K562 (cell line): ENCODE measurements at regions not wholly inside any gene's neighbourhood (a gene's known extent, or its start where the extent isn't known, plus 50 kb on each side); places are given as distances from the start of the nearest gene placed in this dataset.

Experiments used
- ATAC-seq: fragments of 200-7000 bp; cut with Tn5 transposase; 3 replicates; pipeline ENCODE4 v1.9.1; 2020; ENCODE audit warnings: moderate library complexity
- BruUV-seq: library from RNA; stranded (reverse); fragments of 400-500 nt; replicated peaks from 2 replicates; lab custom pipeline; 2021; lab: Mats Ljungman, UMichigan
- CTCF ChIA-PET: fragments of 300-600 bp; formaldehyde crosslinking; extraction: SDS; loops from one replicate; lab custom pipeline; 2021; ENCODE audit warnings: low intra/inter-chr PET ratio; lab: Yijun Ruan, JAX
- POLR2A ChIA-PET: fragments of 300-600, 350-650 bp; sonication (Branson Sonifier 250); formaldehyde crosslinking; extraction: SDS; loops from one replicate; lab custom pipeline; 2021; ENCODE audit warnings: antibody characterized with exemption, inconsistent platforms; lab: Yijun Ruan, JAX
- DNase-seq, 4 experiments: peaks; one replicate each; pipeline versions ENCODE4 v3.0.0 to v3.0.0-alpha.2; 2011 to 2018; ENCODE audit warnings: low spot score in 3 of 4, mixed read lengths in 3 of 4; ENCODE audit errors: extremely low read depth in 1 of 4
- FAIRE-seq: peaks from 2 replicates; lab custom pipeline; 2011; peaks lifted over from hg19 to GRCh38; lab: Jason Lieb, UNC
- H2AFZ ChIP-seq: 2 replicates; pipeline ENCODE4 v1.6.0; 2011; ENCODE audit warnings: low read depth, low read length, control low read depth, inconsistent platforms
- H3K27ac ChIP-seq: fragments of 200-600 bp; 3 replicates; pipeline ENCODE4 v1.8.0; 2011; ENCODE audit warnings: low read depth, mild to moderate bottlenecking, control low read depth, inconsistent platforms, low read length, moderate library complexity, mixed read lengths; ENCODE audit errors: extremely low read depth
- H3K27me3 ChIP-seq, 2 experiments: fragments of 300-600 bp in 1 of 2; 2 replicates in 1 of 2; 3 replicates in 1 of 2; pipeline versions ENCODE4 v1.6.0 to v1.8.0; 2011; ENCODE audit warnings: inconsistent platforms in 2 of 2, low read length in 2 of 2, mild to moderate bottlenecking in 1 of 2, mixed read lengths in 1 of 2, moderate library complexity in 1 of 2; ENCODE audit not compliant: control insufficient read depth in 2 of 2, insufficient read depth in 2 of 2
- H3K36me3 ChIP-seq: fragments of 300-600 bp; 3 replicates; pipeline ENCODE4 v1.8.0; 2011; ENCODE audit warnings: mild to moderate bottlenecking, low read length, inconsistent platforms; ENCODE audit not compliant: control insufficient read depth, insufficient read depth
- H3K4me1 ChIP-seq, 2 experiments: fragments of 200-600 bp in 1 of 2; replicated peaks in 1 of 2; 2 replicates in 1 of 2; 3 replicates in 1 of 2; pipeline versions ENCODE4 v1.5.1 to v1.8.0; 2011; ENCODE audit warnings: inconsistent platforms in 2 of 2, low read length in 2 of 2, mild to moderate bottlenecking in 1 of 2, mixed read lengths in 1 of 2, moderate library complexity in 1 of 2; ENCODE audit not compliant: control insufficient read depth in 2 of 2, insufficient read depth in 2 of 2
- H3K4me2 ChIP-seq: 2 replicates; pipeline ENCODE4 v1.6.1; 2011; ENCODE audit warnings: low read length, control low read depth, inconsistent platforms, mixed read lengths; ENCODE audit not compliant: insufficient read depth
- H3K4me3 ChIP-seq: fragments of 200-600 bp; sonication (generic), shearing (Covaris generic); 2 replicates; pipeline ENCODE4 v1.5.1; 2016; ENCODE audit warnings: control low read depth, inconsistent platforms
- H3K79me2 ChIP-seq: fragments of 200-600 bp; 3 replicates; pipeline ENCODE4 v1.8.0; 2011; ENCODE audit warnings: low read length, inconsistent platforms; ENCODE audit not compliant: control insufficient read depth, insufficient read depth
- H3K9ac ChIP-seq, 2 experiments: 2 replicates each; pipeline versions ENCODE4 v1.6.0 to v1.6.1; 2011; ENCODE audit warnings: low read depth in 2 of 2, low read length in 2 of 2, control low read depth in 1 of 2, inconsistent platforms in 1 of 2, mild to moderate bottlenecking in 1 of 2, mixed read lengths in 1 of 2; ENCODE audit not compliant: insufficient read depth in 1 of 2
- H3K9me1 ChIP-seq: one replicate; pipeline ENCODE4 v1.6.0; 2011; ENCODE audit warnings: inconsistent platforms, mild to moderate bottlenecking, low read length, moderate library complexity; ENCODE audit not compliant: control insufficient read depth, insufficient read depth
- H3K9me3 ChIP-seq: replicated peaks from 2 replicates; pipeline ENCODE4 v1.5.1; 2011; ENCODE audit warnings: low read depth, low read length, inconsistent platforms; ENCODE audit not compliant: control insufficient read depth, insufficient read depth
- H4K20me1 ChIP-seq: replicated peaks from 2 replicates; pipeline ENCODE4 v1.6.1; 2011; ENCODE audit warnings: low read length, inconsistent platforms, mixed read lengths; ENCODE audit not compliant: control insufficient read depth, insufficient read depth
- BCLAF1 ChIP-seq, 2 experiments: fragments of 450-650 bp in 1 of 2; IDR thresholded peaks; 2 replicates each; pipeline ENCODE4 v1.6.1; 2011 to 2017; ENCODE audit warnings: low read depth in 2 of 2, antibody characterized with exemption in 1 of 2, borderline replicate concordance in 1 of 2, low read length in 1 of 2, mild to moderate bottlenecking in 1 of 2, mixed read lengths in 1 of 2; ENCODE audit not compliant: control insufficient read depth in 1 of 2
- E2F4 ChIP-seq: sonication (generic); formaldehyde crosslinking; IDR thresholded peaks from 2 replicates; pipeline ENCODE4 v1.8.0; 2022; ENCODE audit warnings: mild to moderate bottlenecking, low read depth, missing genetic modification reagents
- FOXK1 ChIP-seq: sonication (generic); formaldehyde crosslinking; IDR thresholded peaks from 2 replicates; pipeline ENCODE4 v1.8.0; 2022; ENCODE audit warnings: missing genetic modification reagents, mild to moderate bottlenecking, borderline replicate concordance
- HDGF ChIP-seq: fragments of 450-650 bp; IDR thresholded peaks from 2 replicates; pipeline ENCODE4 v1.6.1; 2016
- SRSF3 ChIP-seq: fragments of 200-400 bp; formaldehyde crosslinking; IDR thresholded peaks from 2 replicates; pipeline ENCODE4 v1.6.1; 2016; ENCODE audit warnings: mild to moderate bottlenecking, low read length, moderate library complexity; ENCODE audit not compliant: insufficient read depth
- ZBTB17 ChIP-seq: fragments of 450-650 bp; formaldehyde crosslinking; IDR thresholded peaks from 2 replicates; pipeline ENCODE4 v1.4.0; 2020; ENCODE audit warnings: mild to moderate bottlenecking
- ZNF165 ChIP-seq: fragments of 250-450 bp; sonication (Bioruptor Pico); IDR thresholded peaks from 2 replicates; pipeline ENCODE4 v1.4.0; 2020; ENCODE audit warnings: borderline replicate concordance
- ZSCAN32 ChIP-seq: fragments of 450-650 bp; formaldehyde crosslinking; IDR thresholded peaks from 2 replicates; pipeline ENCODE4 v1.4.0; 2020; ENCODE audit warnings: mild to moderate bottlenecking, moderate library complexity
- WGBS: fragments of 100-300 bp; shearing (Covaris generic); methylation state at CpG from one replicate; pipeline ENCODE4 v1.1.6; 2016; ENCODE audit warnings: low coverage, mixed read lengths; ENCODE audit not compliant: insufficient coverage; ENCODE audit errors: missing lambda C conversion rate; 5-methylcytosine and 5-hydroxymethylcytosine counted together
- in situ Hi-C: fragments of 300-500 bp; cut with MboI; formaldehyde crosslinking; loops from 4 replicates; pipeline ENCODE4 v1.15.0; 2018; ENCODE audit warnings: inconsistent platforms, mixed read lengths
- intact Hi-C: fragments of 100-400 bp; cut with micrococcal nuclease; formaldehyde crosslinking; loops from 2 replicates; pipeline ENCODE4 v1.14.2; 2022

- Histone ChIP-seq H3K4me2 (no peak overlapping the region), H4K20me1 (no peaks in the 10 kb centered on the region), H3K9me1 (no peaks in the 10 kb centered on the region), H3K79me2 (no peaks in the 10 kb centered on the region), H3K27ac (no peak overlapping the region), H3K4me1 (no peaks in the 10 kb centered on the region), H3K27me3 (no peaks in the 10 kb centered on the region), H3K4me3 (no peak overlapping the region), H2AFZ (no peak overlapping the region)
- FAIRE-seq (no peak), ATAC-seq (no peak)
- intact Hi-C loops: no loop called here
- WGBS: 3% methylated on average over 2 of the region's 2 CpGs
- TF ChIP-seq E2F4 (CRISPR knock-in tag) (no peak), HDGF (no peak), ZSCAN32 (CRISPR knock-in tag) (no peak), ZNF165 (no peak), ZBTB17 (CRISPR knock-in tag) (no peak), FOXK1 (CRISPR knock-in tag) (no peak), SRSF3 (no peak), BCLAF1 (IDR thresholded peaks at IDR 0.05; ENCODE audit: borderline replicate concordance in 1 of 2, control insufficient read depth in 1 of 2, low read depth in 2 of 2, low read length in 1 of 2) (no peak)
- TF ChIP-seq, all 486 proteins: peak for 0
- no TSS peak for BruUV-seq
- no peaks in the 10 kb centered on the region for H3K36me3 ChIP-seq
- CTCF ChIA-PET: no interaction called here
- POLR2A ChIA-PET: no interaction called here
- no peaks in the 10 kb centered on the region for H3K9me3 ChIP-seq
- in situ Hi-C loops: no loop called here
- DNase-seq: no peak
- H3K9ac ChIP-seq: no peak overlapping the region
Measured at GRCh38 chr11:25734591-25735211, 597.2 kb upstream of the ANO3 start.
